Germinal center (tissue), 1 donor: ENCODE measurements at regions not wholly inside any gene's neighbourhood (a gene's known extent, or its start where the extent isn't known, plus 50 kb on each side); places are given as distances from the start of the nearest gene placed in this dataset.

Experiments
- DNase-seq: peaks from one replicate; pipeline ENCODE4 v3.0.0; 2012; ENCODE audit warnings: mixed read lengths, low spot score

DNA sequence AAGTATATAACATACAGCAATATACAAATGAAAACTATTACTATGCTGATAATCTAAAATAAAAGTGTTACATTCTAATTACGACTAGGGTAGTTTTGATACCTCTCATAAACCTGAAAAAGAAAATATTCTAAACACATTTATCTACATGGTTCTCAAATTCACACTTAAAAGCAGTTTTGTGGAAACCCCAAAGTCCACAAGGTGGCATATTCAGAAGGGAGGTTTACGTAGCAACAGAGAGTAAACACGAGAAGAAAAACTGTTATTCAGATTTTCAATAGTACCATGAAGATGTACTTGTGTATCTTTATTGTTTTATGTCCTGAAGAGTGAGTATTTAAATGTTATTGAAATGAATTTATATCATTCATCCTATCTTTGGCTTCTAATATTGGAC, 275.9 kb upstream of the KLHL1 start:
- DNase-seq, result no peak

DNA sequence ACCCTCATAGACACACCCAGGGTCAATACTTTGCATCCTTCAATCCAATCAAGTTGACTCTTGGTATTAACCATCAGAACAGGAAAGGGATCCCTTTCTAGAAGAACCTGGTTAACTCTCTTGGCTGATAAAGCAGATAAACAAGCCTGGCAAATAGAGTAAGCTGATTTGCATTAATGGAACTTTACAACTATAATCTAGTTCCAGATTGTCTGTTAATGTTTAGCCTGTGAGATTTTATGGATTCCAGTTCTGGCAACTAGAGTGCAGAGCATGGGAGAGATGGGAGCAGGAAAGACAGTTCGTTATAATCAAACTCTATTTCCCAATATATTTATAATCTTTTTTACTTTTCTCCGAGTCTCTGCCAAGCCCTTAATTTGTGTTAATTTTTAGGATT, 272.6 kb upstream of the KLHL1 start:
- no peak for DNase-seq

DNA sequence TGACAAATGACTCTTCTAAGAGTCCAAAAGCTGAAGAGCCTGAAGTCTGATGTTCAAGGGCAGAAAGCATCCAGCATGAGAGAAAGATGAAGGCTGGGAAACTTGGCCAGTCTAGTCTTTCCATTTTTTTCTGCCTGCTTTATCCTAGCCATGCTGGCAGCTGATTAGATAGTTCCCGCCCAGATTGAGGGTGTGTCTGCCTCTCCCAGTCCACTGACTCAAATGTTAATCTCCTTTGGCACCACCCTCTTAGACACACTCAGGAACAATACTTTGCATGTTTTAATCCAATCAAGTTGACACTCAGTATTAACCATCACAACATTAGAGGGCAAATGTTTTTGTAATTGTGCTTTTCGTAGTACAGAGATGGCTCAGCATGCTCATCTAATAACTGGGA, 267.5 kb upstream of the KLHL1 start:
- DNase-seq, result no peak

DNA sequence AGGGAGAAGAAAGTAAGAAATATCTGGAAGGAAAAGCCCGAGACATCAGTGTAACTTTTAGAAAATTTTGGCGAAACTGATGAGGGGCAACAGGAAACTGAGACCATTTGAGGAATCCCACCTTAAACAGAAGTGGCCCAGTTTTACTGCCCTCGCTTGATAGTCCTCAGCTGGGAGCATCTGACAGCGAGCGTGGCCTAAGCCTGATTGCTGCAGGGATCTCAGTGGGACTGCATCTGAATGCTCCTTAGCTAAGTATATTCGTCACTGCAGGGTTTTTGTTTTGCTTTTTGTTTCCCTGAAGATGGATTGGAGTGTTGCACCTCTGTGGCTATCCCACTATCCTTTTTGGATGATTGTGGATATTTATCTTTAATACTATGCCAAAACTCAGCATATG, 262.7 kb upstream of the KLHL1 start:
- no peak for DNase-seq

DNA sequence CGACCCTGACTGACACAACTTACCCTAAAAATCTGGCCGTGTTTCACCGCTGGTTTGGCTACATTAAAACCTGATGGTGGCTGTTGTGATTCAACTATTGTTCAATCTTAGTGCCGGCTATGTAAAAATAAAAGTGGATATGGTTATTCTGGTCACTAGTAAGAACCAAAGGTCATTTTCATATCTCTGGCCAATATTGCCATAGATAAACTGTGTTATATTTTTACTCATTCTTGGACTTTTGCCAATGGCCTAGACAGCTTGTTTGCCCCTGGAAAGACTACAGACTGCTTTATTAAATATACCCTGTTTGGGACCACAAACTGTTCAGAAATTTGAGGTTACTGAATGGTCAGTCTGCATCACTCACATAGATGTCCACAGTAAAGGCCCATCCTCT, 258.5 kb upstream of the KLHL1 start:
- no peak for DNase-seq

DNA sequence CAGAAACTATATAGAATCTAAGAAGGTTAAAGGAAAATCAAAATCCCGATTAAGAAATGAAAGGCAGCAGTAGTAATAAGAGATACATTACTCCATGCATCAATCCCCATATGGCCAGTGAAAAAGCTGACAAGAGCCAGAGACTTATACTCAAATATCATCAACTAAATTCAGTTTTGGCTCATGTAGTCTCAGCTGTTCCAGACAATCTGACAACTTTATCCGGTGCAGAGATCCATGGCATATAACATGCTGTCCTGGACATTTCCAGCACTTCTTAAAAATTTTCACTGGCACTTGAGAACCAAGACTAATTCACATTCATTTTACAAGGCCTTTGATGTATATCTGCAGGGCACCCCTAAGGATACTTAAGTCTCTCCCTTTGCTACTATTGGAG, 255.7 kb upstream of the KLHL1 start:
- DNase-seq, result no peak

DNA sequence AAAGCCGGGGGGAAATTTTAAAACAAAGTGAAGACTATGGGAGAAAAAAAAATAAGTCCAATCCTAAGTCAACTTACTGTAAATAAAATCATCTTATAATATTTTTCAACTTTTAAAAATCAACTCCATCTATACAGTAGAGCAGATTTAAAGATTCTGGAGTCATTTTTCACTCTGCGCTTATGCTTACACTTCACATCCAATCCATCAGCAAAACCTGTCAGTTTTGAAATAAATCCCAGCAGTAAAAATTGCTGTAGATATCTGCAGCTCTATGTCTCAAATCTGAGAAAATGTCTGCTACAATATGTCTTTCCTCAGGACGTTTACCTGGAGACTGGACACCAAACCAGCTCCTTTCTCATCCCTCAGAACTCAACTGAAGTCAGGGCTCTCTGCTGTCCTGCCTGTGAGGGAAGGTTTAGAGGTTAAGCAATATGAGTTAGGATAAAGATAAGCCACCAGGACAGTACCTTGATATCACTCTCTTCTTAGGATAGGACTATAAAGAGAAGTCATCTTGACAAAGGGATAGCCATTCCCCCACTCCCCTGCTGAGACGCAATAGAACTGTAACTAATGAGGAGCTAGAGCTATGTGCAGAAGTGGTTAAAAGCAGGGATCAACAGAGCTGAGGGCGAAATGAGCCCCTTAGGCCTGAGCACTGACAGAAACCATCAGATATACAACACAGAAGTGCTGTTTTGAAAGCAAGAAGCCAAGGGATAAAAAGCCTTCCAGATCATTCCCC, 254.7 kb upstream of the KLHL1 start:
- DNase-seq, result no peak

DNA sequence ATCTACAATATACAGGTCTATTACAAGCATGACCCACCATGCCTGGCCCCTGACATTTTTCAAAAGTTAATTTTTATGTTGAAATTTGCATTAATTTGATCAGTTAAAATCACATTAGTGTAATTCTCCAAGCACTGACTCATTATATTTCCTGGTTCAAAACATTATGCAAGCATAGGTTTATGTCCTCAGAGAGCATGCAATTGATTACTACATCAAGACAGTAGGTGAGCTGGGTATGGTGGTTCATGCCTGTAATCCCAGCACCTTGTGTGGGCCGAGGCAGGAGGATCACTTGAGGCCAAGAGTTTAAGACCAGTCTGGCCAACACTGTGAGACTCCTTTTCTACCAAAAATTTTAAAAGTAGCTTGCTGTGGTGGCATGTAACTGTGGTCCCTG, 248.8 kb upstream of the KLHL1 start:
- no peak for DNase-seq

DNA sequence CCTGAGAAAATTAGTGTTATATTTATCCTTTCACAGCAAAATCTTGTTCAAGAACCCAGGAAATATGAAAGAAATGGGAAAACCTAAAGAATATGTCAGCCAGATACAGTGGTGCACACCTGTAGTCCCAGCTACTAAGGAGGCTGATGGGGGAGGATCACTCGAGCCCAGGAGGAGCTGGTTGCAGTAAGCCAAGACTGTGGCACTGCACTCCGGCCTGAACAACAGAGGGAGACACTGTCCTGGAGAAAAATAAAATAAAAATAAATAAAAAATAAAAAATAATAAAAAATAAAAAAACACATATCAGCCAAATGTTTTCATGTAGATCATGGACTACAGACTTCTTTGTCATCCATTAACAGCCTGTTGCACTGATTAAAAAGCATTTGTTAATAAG, 244.8 kb upstream of the KLHL1 start:
- no peak for DNase-seq

DNA sequence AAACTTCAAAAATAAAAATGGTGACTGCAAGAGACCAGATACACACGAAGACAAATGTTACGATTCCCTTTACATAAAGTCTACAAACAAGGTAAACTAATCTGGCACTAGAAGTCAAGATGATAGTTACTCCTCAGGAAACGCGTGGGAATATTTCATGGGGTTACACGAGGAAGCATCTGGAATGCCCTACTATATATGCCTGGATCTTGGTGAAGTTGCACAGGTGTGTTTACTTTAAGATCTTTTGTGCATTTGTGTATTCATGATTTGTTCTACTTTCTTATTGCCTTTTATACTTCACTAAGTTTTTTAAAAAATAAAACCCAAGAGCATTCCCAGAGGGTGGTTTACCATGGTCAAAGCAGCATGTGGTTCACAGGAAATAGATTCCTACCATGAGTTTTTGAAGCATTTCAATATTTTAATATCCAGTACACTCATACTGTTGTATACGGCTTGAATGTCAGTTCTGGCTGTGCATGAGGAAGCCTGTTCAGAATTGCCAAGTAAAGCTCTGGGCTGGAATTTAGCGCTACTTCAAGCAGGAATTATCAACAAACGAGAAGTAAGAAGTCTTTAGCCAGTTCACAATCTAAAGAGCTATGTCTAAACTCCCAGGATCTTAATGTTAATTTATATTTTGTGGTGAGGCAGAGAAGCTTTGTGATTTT, 239.8 kb upstream of the KLHL1 start:
- DNase-seq, result no peak

DNA sequence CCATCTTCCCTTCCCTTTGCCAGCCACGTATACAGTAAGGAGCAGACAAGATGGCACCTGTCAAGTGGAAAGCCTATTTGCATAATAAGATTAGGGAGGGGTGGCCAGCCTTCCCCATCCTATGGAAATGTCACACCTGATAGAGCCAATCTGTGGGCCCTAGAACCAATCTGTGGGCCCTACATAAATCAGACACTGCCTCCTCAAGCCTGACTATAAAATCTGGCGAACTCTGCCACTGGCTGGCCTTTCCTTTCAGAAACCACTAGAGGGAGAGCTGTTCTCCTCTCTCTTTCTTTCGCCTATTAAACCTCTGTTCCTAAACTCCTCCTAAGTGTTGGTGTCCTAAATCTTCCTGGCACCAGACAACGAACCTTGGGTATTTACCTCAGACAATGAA, 231.5 kb upstream of the KLHL1 start:
- no peak for DNase-seq

DNA sequence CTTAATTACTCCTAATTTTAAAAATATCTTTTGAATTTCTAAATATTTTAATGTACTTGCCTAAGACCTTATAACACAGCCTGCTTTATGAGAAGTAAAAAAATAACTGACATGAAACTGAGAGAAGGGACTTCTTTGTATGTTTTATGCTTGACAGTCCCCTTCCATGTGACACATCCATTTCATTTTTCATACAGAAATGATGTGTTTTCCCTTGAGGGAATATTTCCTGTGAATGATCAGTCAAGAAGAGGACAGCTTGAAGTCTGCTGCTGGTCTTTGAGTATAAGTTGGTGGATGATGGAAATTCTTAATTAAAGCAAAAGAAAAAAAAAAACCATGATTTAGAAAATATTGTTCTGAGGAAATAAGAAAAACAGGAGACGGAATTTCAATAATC, 230.4 kb upstream of the KLHL1 start:
- DNase-seq, result no peak

DNA sequence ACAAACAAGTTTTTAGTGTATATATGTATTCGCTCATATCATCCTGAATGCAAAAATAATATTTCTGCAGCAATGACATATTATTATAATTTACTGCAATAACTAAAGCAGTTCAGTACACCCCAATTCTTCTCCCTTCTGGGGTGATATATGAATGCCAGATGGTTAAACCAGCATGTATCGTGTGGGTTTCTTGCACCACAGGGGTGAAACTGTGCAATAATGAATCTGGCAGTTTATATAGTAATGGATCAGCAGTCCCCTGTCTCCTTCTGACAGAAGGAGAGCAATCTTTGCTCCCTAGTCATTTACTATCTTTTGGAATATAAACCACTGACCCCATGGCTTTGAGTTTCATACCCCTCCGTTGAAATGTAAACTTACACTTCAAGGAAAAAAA, 228.6 kb upstream of the KLHL1 start:
- no peak for DNase-seq

DNA sequence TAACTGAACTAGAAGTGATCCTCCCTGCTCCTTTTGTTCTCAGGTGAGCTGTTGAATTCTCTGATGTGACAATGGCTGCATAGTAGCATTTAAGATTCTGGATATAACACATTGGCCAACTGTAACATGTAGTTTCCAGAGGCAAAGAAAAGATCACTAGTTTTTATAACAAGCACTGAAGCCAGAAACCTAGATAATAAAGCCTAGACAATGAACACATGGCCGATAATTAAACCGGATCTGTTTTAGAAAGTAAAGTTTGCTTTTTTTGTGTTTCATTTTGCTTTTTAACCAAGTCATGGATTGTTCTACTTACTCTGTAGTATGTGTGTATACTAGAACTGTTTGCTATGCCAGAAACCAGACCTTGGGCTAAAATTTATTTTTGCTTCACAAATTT, 225.5 kb upstream of the KLHL1 start:
- no peak for DNase-seq

DNA sequence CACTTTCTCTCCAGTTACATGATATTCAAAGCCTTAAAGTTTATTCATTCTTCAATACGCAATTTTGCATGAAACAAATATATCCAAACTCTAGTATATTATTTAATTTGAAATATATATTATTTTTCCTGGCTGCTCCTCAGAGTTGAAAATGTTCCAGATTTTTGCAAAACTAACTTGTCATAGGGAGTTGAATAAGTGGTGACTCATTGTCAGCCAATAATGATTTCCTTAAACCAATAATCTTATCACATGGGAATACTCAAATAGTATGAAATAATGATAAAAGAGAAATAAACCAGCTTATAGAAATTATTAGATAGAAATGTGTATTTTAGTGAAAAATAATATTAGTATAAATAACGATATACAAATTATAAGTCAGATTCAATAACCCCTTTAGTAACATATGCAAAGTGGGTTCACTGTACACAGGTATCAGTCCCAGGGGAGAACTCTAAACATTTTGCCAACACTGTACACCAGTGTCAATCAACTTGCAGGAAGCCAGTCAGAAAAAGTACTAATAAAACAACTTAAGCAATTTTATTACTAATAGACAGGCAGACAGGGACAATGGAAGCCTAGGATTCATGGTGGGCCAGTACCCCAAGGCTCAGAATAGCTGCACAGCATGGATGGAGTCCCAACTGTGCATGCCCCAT, 222.6 kb upstream of the KLHL1 start:
- no peak for DNase-seq

DNA sequence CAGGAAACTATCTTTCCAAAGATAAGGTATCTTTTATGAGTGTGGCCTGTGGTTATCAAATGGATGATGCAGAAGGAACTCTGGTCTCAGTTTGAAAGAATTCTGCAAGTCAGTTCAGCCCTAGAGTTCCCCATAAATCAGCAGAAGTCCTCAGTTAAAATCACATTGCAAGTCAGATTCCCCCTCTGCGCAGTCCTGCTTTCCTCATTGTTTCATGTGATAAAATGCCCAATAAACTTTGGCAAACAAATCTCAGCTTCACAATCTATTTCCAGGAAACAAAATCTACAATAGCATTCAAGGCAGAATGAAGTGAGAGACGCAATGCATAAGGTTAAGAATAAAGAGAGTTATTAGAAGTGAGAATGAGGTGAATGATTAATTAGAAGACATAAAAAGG, 216.3 kb upstream of the KLHL1 start:
- DNase-seq, result no peak

DNA sequence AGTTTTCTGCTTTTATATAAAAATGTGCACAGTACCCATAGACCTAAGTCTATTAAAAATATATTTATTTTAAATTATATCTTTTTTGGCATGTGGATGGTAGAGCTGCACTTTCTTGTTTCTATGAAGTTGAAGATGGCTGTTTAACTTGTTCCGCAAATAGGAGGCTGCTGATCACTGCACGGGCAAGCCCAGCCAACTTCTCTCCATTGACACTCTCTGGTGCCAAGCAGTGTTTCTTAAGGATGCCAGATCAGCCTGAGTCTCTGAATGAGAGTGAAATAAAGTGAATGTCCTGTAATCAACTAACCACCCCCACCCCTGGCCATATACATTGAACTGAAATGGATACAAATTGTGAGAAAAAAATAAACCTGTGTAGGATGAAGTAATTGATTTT, 202.9 kb upstream of the KLHL1 start:
- DNase-seq, result no peak

DNA sequence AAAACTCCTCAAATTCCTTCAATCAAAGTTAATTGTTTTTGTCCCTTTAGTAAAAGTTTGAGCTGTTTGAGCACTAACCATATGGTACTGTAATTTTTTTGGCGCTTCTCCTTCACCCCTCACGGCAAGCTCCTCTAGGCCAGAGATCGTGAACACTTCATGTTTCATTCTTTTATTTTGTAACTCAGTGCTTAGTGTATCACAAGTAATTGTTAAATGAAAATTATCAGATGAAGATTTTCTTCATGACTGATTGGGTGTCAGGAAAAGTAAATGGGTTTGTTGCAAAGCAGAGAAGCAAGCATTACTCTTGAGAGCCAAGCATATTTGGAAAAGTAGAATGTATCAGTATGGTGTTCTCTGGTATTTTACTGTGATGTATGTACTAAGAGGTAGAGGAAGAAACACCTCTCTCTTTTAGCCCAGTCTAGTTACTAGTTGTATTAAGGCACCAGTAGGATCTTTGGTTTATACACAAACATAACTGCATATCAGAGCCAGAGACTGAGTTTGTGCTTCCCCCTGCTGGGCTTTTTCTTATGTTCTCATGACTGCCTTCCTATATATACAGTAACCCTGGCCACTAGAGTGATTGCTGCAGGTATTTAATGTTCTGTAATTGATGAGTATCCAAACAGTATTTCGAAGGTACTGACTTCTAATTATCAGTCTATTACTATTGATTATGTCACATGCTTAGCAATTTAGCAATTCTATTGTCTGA, 202.3 kb upstream of the KLHL1 start:
- no peak for DNase-seq

DNA sequence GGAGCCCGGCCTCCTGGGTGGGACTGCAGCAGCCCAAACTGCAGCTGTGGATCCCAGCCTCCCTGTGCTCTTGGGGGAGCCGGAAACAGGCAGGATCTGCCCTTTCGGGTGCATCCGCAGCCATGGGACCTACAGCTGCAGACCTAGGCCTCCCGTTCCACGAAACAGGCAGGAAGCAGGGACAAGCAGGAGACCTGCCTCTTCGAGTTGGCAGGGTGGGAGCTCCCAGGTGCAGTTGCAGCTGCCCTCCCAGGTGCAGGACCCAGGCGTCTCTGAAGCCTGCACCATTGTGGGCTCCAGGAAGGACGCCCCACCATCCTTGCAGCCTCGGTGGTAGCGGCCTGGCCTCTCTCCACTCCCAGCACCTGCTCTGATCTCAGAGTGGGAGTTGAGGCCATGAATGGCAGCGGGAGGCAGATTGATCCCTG, 189.0 kb upstream of the KLHL1 start:
- no peak for DNase-seq

DNA sequence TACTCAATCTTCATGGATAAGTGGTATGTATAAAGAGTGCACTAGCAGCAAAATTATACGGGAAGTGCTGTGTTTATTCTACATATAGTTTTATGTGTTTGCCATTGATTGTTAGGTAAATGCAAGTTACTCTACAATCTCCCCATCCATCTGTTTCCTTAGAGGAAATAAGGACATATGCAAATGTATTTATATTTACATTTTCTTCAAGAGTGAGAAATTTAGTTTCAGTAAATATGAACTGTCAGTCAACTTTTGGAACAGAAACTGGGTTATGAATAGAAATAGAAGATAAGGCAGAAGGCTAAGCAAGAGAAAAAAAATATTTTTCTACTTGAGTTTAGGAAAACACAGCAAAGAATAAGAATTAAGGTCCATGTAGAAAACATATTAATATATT, 176.1 kb upstream of the KLHL1 start:
- no peak for DNase-seq

DNA sequence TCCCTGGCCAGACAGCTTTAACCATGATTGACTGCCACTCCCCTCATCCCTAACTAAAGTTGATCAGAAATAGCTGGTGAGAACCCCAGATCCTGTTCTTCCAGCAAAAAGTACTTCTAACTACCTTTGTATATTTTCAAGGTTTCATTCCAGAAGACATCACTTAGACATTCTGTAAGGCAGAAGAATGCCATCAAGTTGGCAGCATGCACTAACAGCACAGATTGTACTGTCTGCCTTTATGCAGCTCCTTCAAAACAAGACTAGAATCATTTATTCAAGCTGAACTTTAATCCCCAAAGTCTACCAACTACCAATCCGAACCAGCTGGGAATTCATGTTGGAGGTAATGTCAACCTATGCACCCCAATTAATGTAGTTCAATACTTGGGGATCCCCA, 167.6 kb upstream of the KLHL1 start:
- no peak for DNase-seq

DNA sequence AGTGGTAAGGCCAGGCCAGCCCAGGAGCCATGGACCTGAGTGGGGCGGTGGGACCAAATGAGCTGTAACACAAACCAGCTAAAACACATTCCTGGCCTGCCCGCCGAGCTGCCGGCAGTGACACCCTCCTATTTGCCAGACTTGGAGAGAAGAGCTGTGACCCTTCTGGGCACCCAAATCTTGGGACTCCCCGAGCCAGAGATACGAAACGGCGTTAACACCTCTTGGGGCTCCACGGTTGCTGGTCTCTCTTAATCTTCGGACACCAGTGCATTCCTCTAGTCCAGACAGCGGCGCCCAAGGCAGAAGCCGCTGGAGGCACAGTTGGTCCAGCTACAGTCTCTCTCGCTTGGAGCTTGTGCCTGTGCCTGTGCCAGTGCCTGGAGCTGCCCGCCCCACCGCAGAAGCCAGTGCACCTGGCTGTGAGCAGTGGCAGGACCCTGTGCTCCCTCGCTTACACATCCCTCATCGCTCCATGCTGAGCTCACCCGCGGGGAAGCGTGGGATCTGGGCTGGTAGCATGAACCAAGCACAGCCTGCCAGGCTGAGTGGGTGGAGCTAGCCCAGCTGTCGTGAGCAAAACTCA, 147.2 kb upstream of the KLHL1 start:
- no peak for DNase-seq

DNA sequence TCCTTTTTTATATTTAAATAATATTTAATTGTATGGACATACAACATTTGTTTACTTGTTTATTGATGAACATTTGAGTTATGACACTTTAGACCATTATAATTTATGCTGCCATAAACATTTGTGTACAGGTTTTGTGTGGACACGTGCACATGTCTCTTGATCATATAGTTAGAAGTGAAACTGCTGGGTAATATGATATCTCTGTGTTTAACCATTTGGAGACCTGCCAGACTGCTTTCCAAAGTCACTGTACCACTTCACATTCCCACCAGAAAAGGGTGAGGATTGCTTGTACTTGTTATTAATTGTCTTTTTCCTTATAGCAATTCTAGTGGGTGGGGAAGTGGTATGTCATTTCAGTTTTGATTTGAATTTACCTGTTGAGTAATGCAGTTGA, 145.6 kb upstream of the KLHL1 start:
- no peak for DNase-seq
